Heart left ventricle (tissue), 16 donors: ENCODE measurements at regions not wholly inside any gene's neighbourhood (a gene's known extent, or its start where the extent isn't known, plus 50 kb on each side); places are given as distances from the start of the nearest gene placed in this dataset.

Source experiments
- ATAC-seq, 4 donors: fragments of 200-7000 bp; cut with Tn5 transposase; one replicate each; pipeline ENCODE4 v1.9.1; 2020 to 2022; ENCODE audit warnings: moderate library complexity in 4 of 4, mild to moderate bottlenecking in 3 of 4, moderate number of reproducible peaks in 1 of 4
- DNase-seq, 5 donors: peaks; one replicate each; pipeline ENCODE4 v3.0.0-alpha.2; 2020
- H3K27ac ChIP-seq, 12 donors: fragments of 200-600 bp; sonication (generic) in 4 of 12; one replicate each; pipeline versions ENCODE4 v1.5.0 to v1.8.0; 2016 to 2022; ENCODE audit warnings: mild to moderate bottlenecking in 2 of 12
- H3K27me3 ChIP-seq, 9 donors: fragments of 200-600 bp; sonication (generic) in 2 of 9; one replicate each; pipeline versions ENCODE4 v1.5.1 to v1.8.0; 2016 to 2022; ENCODE audit warnings: mild to moderate bottlenecking in 3 of 9
- H3K36me3 ChIP-seq, 9 donors: fragments of 200-600 bp; sonication (generic) in 2 of 9; one replicate each; pipeline versions ENCODE4 v1.5.0 to v1.8.0; 2018 to 2022; ENCODE audit warnings: mild to moderate bottlenecking in 2 of 9
- H3K4me1 ChIP-seq, 12 donors: fragments of 200-600 bp; sonication (generic) in 4 of 12; one replicate each; pipeline versions ENCODE4 v1.5.0 to v1.8.0; 2016 to 2022; ENCODE audit warnings: mild to moderate bottlenecking in 3 of 12
- H3K4me3 ChIP-seq, 12 donors: fragments of 200-600 bp; sonication (generic) in 4 of 12; one replicate each; pipeline versions ENCODE4 v1.5.0 to v1.8.0; 2017 to 2022; ENCODE audit warnings: mild to moderate bottlenecking in 9 of 12, moderate library complexity in 4 of 12
- H3K9me3 ChIP-seq, 12 donors: fragments of 200-600 bp; sonication (generic) in 4 of 12; one replicate each; pipeline versions ENCODE4 v1.5.0 to v1.8.0; 2016 to 2022; ENCODE audit warnings: mild to moderate bottlenecking in 1 of 12
- POLR2A ChIP-seq, 2 donors: fragments of 450-650 bp; IDR thresholded peaks; one replicate each; pipeline ENCODE4 v1.6.1; 2017; ENCODE audit warnings: antibody characterized with exemption in 2 of 2, mild to moderate bottlenecking in 2 of 2, moderate library complexity in 2 of 2
- WGBS, 4 donors: extraction: QIAGEN DNeasy Blood & Tissue Kit in 2 of 4; methylation state at CpG; one replicate each; pipeline versions ENCODE4 v1.1.5 to v1.1.7; 2013 to 2018; 5-methylcytosine and 5-hydroxymethylcytosine counted together
- intact Hi-C, 10 donors: fragments of 100-400 bp; cut with DNase I; formaldehyde crosslinking; loops; one replicate each; pipeline versions ENCODE4 v1.11.1 to v1.14.2; 2022
- TF ChIP-seq, protein P1 (sequence below), 12 donors: fragments of 200-600 bp; sonication (generic) in 4 of 12; IDR thresholded peaks; one replicate each; pipeline versions ENCODE4 v1.5.0 to v1.8.0; 2018 to 2022; ENCODE audit warnings: antibody characterized with exemption in 12 of 12, mild to moderate bottlenecking in 5 of 12
- donor health status: ischemic (EF 13 %, LVEDD 7.1; RV severe dilation, severe dysfunction).
- donor health status: healthy with polysubstance abuse.
- donor health status: DM: no; HTN: yes; CAD: no.
- donor health status: DM: no; HTN: no; CAD: no.
- donor health status: ischemic (EF 25% LVEDD 6.9; RV normal size, moderate dysfunction).
- donor health status: ischemic (EF 25% LVEDD 5.7; RV mildly dilated, moderate dysfunction).
- donor health status: healthy.
- donor health status: DM: yes; HTN: yes; CAD: no.
- donor health status: ischemic (EF 35%, LVEDD 5.7; RV mildly dilated, moderate dysfunction).
- donor health status: nonischemic (EF 11% LVEDD 7.7; RV severe dilation, severe dysfunction).
- donor health status: DM: yes; HTN: yes; CAD: no.
- donor health status: PGD.
- donor health status: ischemic (EF 29% LVEDD 5.4; RV normal size, mild dysfunction).
- donor health status: nonischemic (EF 23%, LVEDD 6.1; RV moderate dilation, normal function).

- Histone ChIP-seq H3K4me3 (no peak overlapping the region), H3K27ac (no peak overlapping the region), H3K9me3 (no peaks in the 10 kb centered on the region), H3K36me3 (no peaks in the 10 kb centered on the region), H3K27me3 (peaks cover 0 to 11% (median 0%) of the 10 kb centered on the region in 9 donors), H3K4me1 (no peaks in the 10 kb centered on the region)
- intact Hi-C loops: no loop called here
- ATAC-seq (no peak), DNase-seq (no peak)
- TF ChIP-seq, protein P1, sequence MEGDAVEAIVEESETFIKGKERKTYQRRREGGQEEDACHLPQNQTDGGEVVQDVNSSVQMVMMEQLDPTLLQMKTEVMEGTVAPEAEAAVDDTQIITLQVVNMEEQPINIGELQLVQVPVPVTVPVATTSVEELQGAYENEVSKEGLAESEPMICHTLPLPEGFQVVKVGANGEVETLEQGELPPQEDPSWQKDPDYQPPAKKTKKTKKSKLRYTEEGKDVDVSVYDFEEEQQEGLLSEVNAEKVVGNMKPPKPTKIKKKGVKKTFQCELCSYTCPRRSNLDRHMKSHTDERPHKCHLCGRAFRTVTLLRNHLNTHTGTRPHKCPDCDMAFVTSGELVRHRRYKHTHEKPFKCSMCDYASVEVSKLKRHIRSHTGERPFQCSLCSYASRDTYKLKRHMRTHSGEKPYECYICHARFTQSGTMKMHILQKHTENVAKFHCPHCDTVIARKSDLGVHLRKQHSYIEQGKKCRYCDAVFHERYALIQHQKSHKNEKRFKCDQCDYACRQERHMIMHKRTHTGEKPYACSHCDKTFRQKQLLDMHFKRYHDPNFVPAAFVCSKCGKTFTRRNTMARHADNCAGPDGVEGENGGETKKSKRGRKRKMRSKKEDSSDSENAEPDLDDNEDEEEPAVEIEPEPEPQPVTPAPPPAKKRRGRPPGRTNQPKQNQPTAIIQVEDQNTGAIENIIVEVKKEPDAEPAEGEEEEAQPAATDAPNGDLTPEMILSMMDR (IDR thresholded peaks at IDR 0.05): no peak
- no peak for TF ChIP-seq POLR2A (IDR thresholded peaks at IDR 0.05)
- WGBS, 4 donors: 13 to 16% (median 14%) methylated on average over 6 of the region's 6 CpGs
Observed at GRCh38 chr4:189497516-189497915, 443.2 kb upstream of the FRG1 start.

GRCh38 chr4:189497996-189498395 is 442.7 kb upstream of the FRG1 start:
- no peaks in the 10 kb centered on the region for H3K36me3 ChIP-seq
- intact Hi-C loops: no loop called here
- peaks cover 0 to 11% (median 0%) of the 10 kb centered on the region in 9 donors for H3K27me3 ChIP-seq
- no peak overlapping the region for H3K27ac ChIP-seq
- 59 to 68% (median 62%) methylated on average over 10 of the region's 10 CpGs for WGBS, 4 donors
- no peaks in the 10 kb centered on the region for H3K9me3 ChIP-seq
- DNase-seq (no peak), ATAC-seq (peak in 1 of 4 donors; percentile 27)
- H3K4me3 ChIP-seq: no peak overlapping the region
- H3K4me1 ChIP-seq: no peaks in the 10 kb centered on the region
- no peak for TF ChIP-seq POLR2A (IDR thresholded peaks at IDR 0.05)
- TF ChIP-seq, protein P1 (IDR thresholded peaks at IDR 0.05): no peak

DNA sequence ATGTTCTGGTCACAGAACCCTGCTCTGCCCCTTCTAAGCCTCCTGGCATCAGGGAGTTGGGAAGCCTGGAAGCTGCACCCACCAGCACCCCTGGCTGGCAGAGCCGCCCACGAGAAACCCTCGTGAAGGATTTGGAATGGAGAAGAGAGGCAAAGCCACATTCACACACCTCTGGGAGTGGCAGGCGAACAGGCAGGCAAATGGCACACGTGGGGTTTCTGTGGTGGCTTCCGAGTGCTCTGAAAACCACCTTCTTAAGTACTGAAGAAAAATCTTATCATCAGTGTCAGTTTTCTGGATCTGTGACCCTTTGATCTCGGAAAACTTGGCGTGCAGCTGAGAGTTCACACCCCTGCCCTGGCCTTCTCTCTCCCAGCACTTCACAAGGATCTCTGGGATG is 442.2 kb upstream of the FRG1 start:
- Histone ChIP-seq H3K9me3 (no peaks in the 10 kb centered on the region), H3K36me3 (no peaks in the 10 kb centered on the region), H3K4me1 (no peaks in the 10 kb centered on the region), H3K27me3 (peaks cover 0 to 11% (median 0%) of the 10 kb centered on the region in 9 donors), H3K27ac (no peak overlapping the region), H3K4me3 (no peak overlapping the region)
- ATAC-seq: no peak
- TF ChIP-seq, protein P1 (IDR thresholded peaks at IDR 0.05): no peak
- TF ChIP-seq POLR2A (IDR thresholded peaks at IDR 0.05): no peak
- WGBS, 4 donors: 24 to 45% (median 41%) methylated on average over 8 of the region's 8 CpGs
- intact Hi-C loops: no loop called here
- DNase-seq: no peak

DNA sequence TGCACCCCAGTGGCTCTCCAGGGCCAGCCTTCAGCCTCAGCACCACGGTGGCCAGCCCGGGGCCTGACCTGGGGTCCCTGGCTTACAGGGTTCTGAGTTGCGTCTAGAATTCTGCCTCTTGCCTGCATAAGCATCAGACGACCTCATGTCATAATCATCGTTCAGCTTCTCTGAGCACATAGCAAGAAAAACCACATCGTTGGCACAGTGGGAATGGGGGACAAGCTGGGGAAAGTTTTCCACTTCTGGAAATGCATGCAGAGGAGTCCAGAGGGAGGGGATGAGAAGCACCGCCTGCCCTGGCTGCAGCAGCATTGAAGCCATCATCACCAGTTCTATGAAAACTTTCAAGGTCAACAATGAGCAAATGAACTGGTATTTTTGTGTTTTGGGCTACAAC is 441.0 kb upstream of the FRG1 start:
- H3K36me3 ChIP-seq: no peaks in the 10 kb centered on the region
- DNase-seq: no peak
- peaks cover 0 to 12% (median 0%) of the 10 kb centered on the region in 9 donors for H3K27me3 ChIP-seq
- no peak for ATAC-seq
- no peak overlapping the region for H3K27ac ChIP-seq
- TF ChIP-seq, protein P1 (IDR thresholded peaks at IDR 0.05): no peak
- TF ChIP-seq POLR2A (IDR thresholded peaks at IDR 0.05): no peak
- no peaks in the 10 kb centered on the region for H3K9me3 ChIP-seq
- intact Hi-C loops: no loop called here
- H3K4me1 ChIP-seq: no peaks in the 10 kb centered on the region
- 82 to 87% (median 84%) methylated on average over 7 of the region's 7 CpGs for WGBS, 4 donors
- H3K4me3 ChIP-seq: no peak overlapping the region
